ENCODE measurements at regions not wholly inside any gene's neighbourhood (a gene's known extent, or its start where the extent isn't known, plus 50 kb on each side); places are given as distances from the start of the nearest gene placed in this dataset.
"Not testable (repeated sequence)": the region's sequence is repeated elsewhere in the genome, so short reads cannot be mapped to it uniquely, and the experiment has no call there.

GRCh38 chr6:44010411-44011349 is 116.6 kb downstream of the MRPL14 start:
- peak; percentile 29 for DNase-seq

GRCh38 chr6:44009425-44010321 is 117.6 kb downstream of the MRPL14 start:
- no peak for DNase-seq

- no peak for DNase-seq
Measured at GRCh38 chr6:44008821-44009370, 118.4 kb downstream of the MRPL14 start.

- no peak for DNase-seq
Measured at GRCh38 chr6:44007818-44008621, 119.2 kb downstream of the MRPL14 start.

- no peak for DNase-seq
Measured at GRCh38 chr6:44006872-44007303, 120.4 kb downstream of the MRPL14 start.

GRCh38 chr6:44006123-44006871 is 121.0 kb downstream of the MRPL14 start:
- no peak for DNase-seq

GRCh38 chr6:44005507-44005903 is 121.7 kb downstream of the MRPL14 start:
- no peak for DNase-seq

GRCh38 chr6:44004625-44005506 is 122.4 kb downstream of the MRPL14 start:
- no peak for DNase-seq

- no peak for DNase-seq
Measured at GRCh38 chr6:44004136-44004535, 123.1 kb downstream of the MRPL14 start.

- DNase-seq = no peak
Measured at GRCh38 chr6:44003345-44004061, 123.7 kb downstream of the MRPL14 start.

- no peak for DNase-seq
Measured at GRCh38 chr6:44002593-44003344, 124.5 kb downstream of the MRPL14 start.

- DNase-seq = no peak
Measured at GRCh38 chr6:44002067-44002592, 125.1 kb downstream of the MRPL14 start.

- peak; percentile 32 for DNase-seq
Measured at GRCh38 chr6:44001318-44002066, 125.8 kb downstream of the MRPL14 start.

- DNase-seq = peak; percentile 84
Measured at GRCh38 chr6:44000164-44000842, 126.9 kb downstream of the MRPL14 start.

GRCh38 chr6:43999628-44000027 is 127.6 kb downstream of the MRPL14 start:
- no peak for DNase-seq

GRCh38 chr6:43998592-43999243 is 128.5 kb downstream of the MRPL14 start:
- DNase-seq = not testable (repeated sequence)

All from NCI-H774 (cell line).